ENCODE measurements at regions not wholly inside any gene's neighbourhood (a gene's known extent, or its start where the extent isn't known, plus 50 kb on each side); places are given as distances from the start of the nearest gene placed in this dataset.

- H3K4me3 ChIP-seq, result no peak overlapping the region
- H3K27me3 ChIP-seq, result no peaks in the 10 kb centered on the region
- DNase-seq, result no peak
- H3K27ac ChIP-seq, result no peak overlapping the region
- no peaks in the 10 kb centered on the region for H3K9me3 ChIP-seq
- H3K36me3 ChIP-seq, result no peaks in the 10 kb centered on the region
- intact Hi-C loops (cut with DNase I; ENCODE audit: low total_unique reads), result no loop called here
- WGBS, 2 donors (ENCODE audit: low coverage in 1 of 2), result 48 to 62% methylated on average over 4 of the region's 4 CpGs
- no peak for TF ChIP-seq POLR2A (IDR thresholded peaks at IDR 0.05)
- no peak for TF ChIP-seq CTCF (IDR thresholded peaks at IDR 0.05)
- no peak for TF ChIP-seq POLR2AphosphoS5 (IDR thresholded peaks at IDR 0.05)
- TF ChIP-seq EP300 (IDR thresholded peaks at IDR 0.05; ENCODE audit: low read depth), result no peak
- no peaks in the 10 kb centered on the region for H3K4me1 ChIP-seq
- in situ Hi-C loops (cut with MboI; ENCODE audit: low pct_ligation_motif_present in 1 of 4, low pct_unique_long_range_greater_than_20kb in 1 of 4, low sequenced_read_pairs in 3 of 4), result no loop called here
These were observed 323.1 kb downstream of the HHIPL2 start for GRCh38 chr1:222224636-222225315.

GRCh38 chr1:222224156-222224555 lies 323.7 kb downstream of the HHIPL2 start:
- DNase-seq, result no peak
- Histone ChIP-seq H3K9me3 (no peaks in the 10 kb centered on the region), H3K27ac (no peak overlapping the region), H3K27me3 (no peaks in the 10 kb centered on the region), H3K4me1 (no peaks in the 10 kb centered on the region), H3K4me3 (no peak overlapping the region), H3K36me3 (no peaks in the 10 kb centered on the region)
- intact Hi-C loops (cut with DNase I; ENCODE audit: low total_unique reads) (no loop called here), in situ Hi-C loops (cut with MboI; ENCODE audit: low pct_ligation_motif_present in 1 of 4, low pct_unique_long_range_greater_than_20kb in 1 of 4, low sequenced_read_pairs in 3 of 4) (no loop called here)
- WGBS, 2 donors (ENCODE audit: low coverage in 1 of 2), result 60 to 78% methylated on average over 1 to 4 of the region's 4 CpGs
- no peak for TF ChIP-seq CTCF (IDR thresholded peaks at IDR 0.05)

GRCh38 chr1:222223010-222223409 lies 324.9 kb downstream of the HHIPL2 start:
- TF ChIP-seq EP300 (IDR thresholded peaks at IDR 0.05; ENCODE audit: low read depth), result no peak
- no peak for TF ChIP-seq POLR2A (IDR thresholded peaks at IDR 0.05)
- no peak for TF ChIP-seq CTCF (IDR thresholded peaks at IDR 0.05)
- TF ChIP-seq POLR2AphosphoS5 (IDR thresholded peaks at IDR 0.05), result no peak
- Histone ChIP-seq H3K9me3 (no peaks in the 10 kb centered on the region), H3K27ac (no peak overlapping the region), H3K27me3 (no peaks in the 10 kb centered on the region), H3K36me3 (no peaks in the 10 kb centered on the region), H3K4me1 (no peaks in the 10 kb centered on the region), H3K4me3 (no peak overlapping the region)
- no peak for DNase-seq
- in situ Hi-C loops (cut with MboI; ENCODE audit: low pct_ligation_motif_present in 1 of 4, low pct_unique_long_range_greater_than_20kb in 1 of 4, low sequenced_read_pairs in 3 of 4), result no loop called here
- 71 to 95% methylated on average over 1 of the region's 1 CpG for WGBS, 2 donors (ENCODE audit: low coverage in 1 of 2)
- intact Hi-C loops (cut with DNase I; ENCODE audit: low total_unique reads), result no loop called here

GRCh38 chr1:222216255-222216754 lies 331.6 kb downstream of the HHIPL2 start:
- no peak overlapping the region for H3K27ac ChIP-seq
- no peaks in the 10 kb centered on the region for H3K27me3 ChIP-seq
- no peak for DNase-seq
- in situ Hi-C loops (cut with MboI; ENCODE audit: low pct_ligation_motif_present in 1 of 4, low pct_unique_long_range_greater_than_20kb in 1 of 4, low sequenced_read_pairs in 3 of 4) (no loop called here), intact Hi-C loops (cut with DNase I; ENCODE audit: low total_unique reads) (no loop called here)
- no peaks in the 10 kb centered on the region for H3K36me3 ChIP-seq
- 58 to 67% methylated on average over 2 to 3 of the region's 3 CpGs for WGBS, 2 donors (ENCODE audit: low coverage in 1 of 2)
- no peaks in the 10 kb centered on the region for H3K4me1 ChIP-seq
- TF ChIP-seq EP300 (IDR thresholded peaks at IDR 0.05; ENCODE audit: low read depth), result no peak
- no peak overlapping the region for H3K4me3 ChIP-seq
- no peaks in the 10 kb centered on the region for H3K9me3 ChIP-seq

- Histone ChIP-seq H3K27me3 (no peaks in the 10 kb centered on the region), H3K27ac (no peak overlapping the region), H3K4me1 (no peaks in the 10 kb centered on the region), H3K9me3 (no peaks in the 10 kb centered on the region), H3K36me3 (no peaks in the 10 kb centered on the region), H3K4me3 (no peak overlapping the region)
- in situ Hi-C loops (cut with MboI; ENCODE audit: low pct_ligation_motif_present in 1 of 4, low pct_unique_long_range_greater_than_20kb in 1 of 4, low sequenced_read_pairs in 3 of 4) (no loop called here), intact Hi-C loops (cut with DNase I; ENCODE audit: low total_unique reads) (no loop called here)
- no peak for TF ChIP-seq EP300 (IDR thresholded peaks at IDR 0.05; ENCODE audit: low read depth)
- no peak for TF ChIP-seq POLR2A (IDR thresholded peaks at IDR 0.05)
- no peak for DNase-seq
- 74 to 82% methylated on average over 2 of the region's 2 CpGs for WGBS, 2 donors (ENCODE audit: low coverage in 1 of 2)
These were observed 337.1 kb downstream of the HHIPL2 start for GRCh38 chr1:222210776-222211175.
